ENCODE measurements at regions not wholly inside any gene's neighbourhood (a gene's known extent, or its start where the extent isn't known, plus 50 kb on each side); places are given as distances from the start of the nearest gene placed in this dataset.

GRCh38 chr13:79056706-79057105 is 349.3 kb downstream of the RBM26 start:
- Histone ChIP-seq H3K27ac (ENCODE audit: low read depth, low read length) (no peak overlapping the region), H3K36me3 (ENCODE audit: control insufficient read depth in 5 of 5, insufficient read depth in 5 of 5, low read length in 5 of 5) (no peaks in the 10 kb centered on the region), H3K27me3 (ENCODE audit: control insufficient read depth in 5 of 5, insufficient read depth in 4 of 5, low read length in 5 of 5) (no peaks in the 10 kb centered on the region), H3K4me1 (ENCODE audit: control insufficient read depth in 5 of 5, insufficient read depth in 5 of 5, low read length in 5 of 5) (no peaks in the 10 kb centered on the region), H3K9me3 (ENCODE audit: control insufficient read depth in 5 of 5, low read length in 5 of 5) (no peaks in the 10 kb centered on the region), H3K4me3 (ENCODE audit: low read depth in 1 of 5, low read length in 5 of 5) (no peak overlapping the region), H3K9ac (ENCODE audit: low read length in 5 of 5) (no peak overlapping the region)

GRCh38 chr13:79051472-79051871 is 354.6 kb downstream of the RBM26 start:
- Histone ChIP-seq H3K4me3 (ENCODE audit: low read depth in 1 of 5, low read length in 5 of 5) (no peak overlapping the region), H3K27me3 (ENCODE audit: control insufficient read depth in 5 of 5, insufficient read depth in 4 of 5, low read length in 5 of 5) (no peaks in the 10 kb centered on the region), H3K9ac (ENCODE audit: low read length in 5 of 5) (no peak overlapping the region), H3K4me1 (ENCODE audit: control insufficient read depth in 5 of 5, insufficient read depth in 5 of 5, low read length in 5 of 5) (no peaks in the 10 kb centered on the region), H3K36me3 (ENCODE audit: control insufficient read depth in 5 of 5, insufficient read depth in 5 of 5, low read length in 5 of 5) (no peaks in the 10 kb centered on the region), H3K9me3 (ENCODE audit: control insufficient read depth in 5 of 5, low read length in 5 of 5) (peaks cover 0 to 4% (median 0%) of the 10 kb centered on the region in 5 donors), H3K27ac (ENCODE audit: low read depth, low read length) (no peak overlapping the region)

GRCh38 chr13:79044415-79044814 is 361.6 kb downstream of the RBM26 start:
- Histone ChIP-seq H3K4me3 (ENCODE audit: low read depth in 1 of 5, low read length in 5 of 5) (no peak overlapping the region), H3K27ac (ENCODE audit: low read depth, low read length) (no peak overlapping the region), H3K36me3 (ENCODE audit: control insufficient read depth in 5 of 5, insufficient read depth in 5 of 5, low read length in 5 of 5) (no peaks in the 10 kb centered on the region), H3K27me3 (ENCODE audit: control insufficient read depth in 5 of 5, insufficient read depth in 4 of 5, low read length in 5 of 5) (no peaks in the 10 kb centered on the region), H3K9ac (ENCODE audit: low read length in 5 of 5) (no peak overlapping the region), H3K9me3 (ENCODE audit: control insufficient read depth in 5 of 5, low read length in 5 of 5) (no peaks in the 10 kb centered on the region), H3K4me1 (ENCODE audit: control insufficient read depth in 5 of 5, insufficient read depth in 5 of 5, low read length in 5 of 5) (no peaks in the 10 kb centered on the region)

DNA sequence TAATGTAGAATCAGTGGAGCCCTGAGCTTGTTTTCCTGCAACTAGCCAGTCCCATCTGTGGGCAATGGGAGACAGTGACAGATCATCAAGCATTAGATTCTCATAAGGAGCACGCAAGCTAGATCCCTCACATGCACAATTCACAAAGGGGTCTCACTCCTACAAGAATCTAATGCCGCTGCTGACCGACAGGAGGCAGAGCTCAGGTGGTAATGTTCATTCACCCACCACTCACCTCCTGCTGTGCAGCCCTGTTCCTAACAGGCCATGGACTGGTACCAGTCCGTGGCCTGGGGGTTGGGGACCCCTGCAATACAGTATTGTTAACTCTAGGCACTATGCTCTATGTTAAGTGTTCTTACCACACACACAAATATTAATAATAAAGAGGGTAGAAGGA is 362.8 kb downstream of the RBM26 start:
- no peaks in the 10 kb centered on the region for H3K4me1 ChIP-seq (ENCODE audit: control insufficient read depth in 5 of 5, insufficient read depth in 5 of 5, low read length in 5 of 5)

GRCh38 chr13:79037197-79037596 is 368.9 kb downstream of the RBM26 start:
- Histone ChIP-seq H3K9ac (ENCODE audit: low read length in 5 of 5) (no peak overlapping the region), H3K4me1 (ENCODE audit: control insufficient read depth in 5 of 5, insufficient read depth in 5 of 5, low read length in 5 of 5) (no peaks in the 10 kb centered on the region), H3K27ac (ENCODE audit: low read depth, low read length) (no peak overlapping the region), H3K27me3 (ENCODE audit: control insufficient read depth in 5 of 5, insufficient read depth in 4 of 5, low read length in 5 of 5) (peaks cover 0 to 2% (median 0%) of the 10 kb centered on the region in 5 donors), H3K9me3 (ENCODE audit: control insufficient read depth in 5 of 5, low read length in 5 of 5) (peaks cover 0 to 2% (median 0%) of the 10 kb centered on the region in 5 donors), H3K4me3 (ENCODE audit: low read depth in 1 of 5, low read length in 5 of 5) (no peak overlapping the region), H3K36me3 (ENCODE audit: control insufficient read depth in 5 of 5, insufficient read depth in 5 of 5, low read length in 5 of 5) (no peaks in the 10 kb centered on the region)

More for the DNA sequence above, 362.8 kb downstream of the RBM26 start:
- H3K27me3 ChIP-seq (ENCODE audit: control insufficient read depth in 5 of 5, insufficient read depth in 4 of 5, low read length in 5 of 5) = no peaks in the 10 kb centered on the region
- no peaks in the 10 kb centered on the region for H3K36me3 ChIP-seq (ENCODE audit: control insufficient read depth in 5 of 5, insufficient read depth in 5 of 5, low read length in 5 of 5)
- peaks cover 0 to 2% (median 0%) of the 10 kb centered on the region in 5 donors for H3K9me3 ChIP-seq (ENCODE audit: control insufficient read depth in 5 of 5, low read length in 5 of 5)
- H3K4me3 ChIP-seq (ENCODE audit: low read depth in 1 of 5, low read length in 5 of 5) = no peak overlapping the region
- no peak overlapping the region for H3K27ac ChIP-seq (ENCODE audit: low read depth, low read length)
- H3K9ac ChIP-seq (ENCODE audit: low read length in 5 of 5) = no peak overlapping the region

GRCh38 chr13:79034341-79034740 is 371.7 kb downstream of the RBM26 start:
- peaks cover 0 to 2% (median 0%) of the 10 kb centered on the region in 5 donors for H3K27me3 ChIP-seq (ENCODE audit: control insufficient read depth in 5 of 5, insufficient read depth in 4 of 5, low read length in 5 of 5)
- H3K4me1 ChIP-seq (ENCODE audit: control insufficient read depth in 5 of 5, insufficient read depth in 5 of 5, low read length in 5 of 5) = no peaks in the 10 kb centered on the region
- H3K4me3 ChIP-seq (ENCODE audit: low read depth in 1 of 5, low read length in 5 of 5) = no peak overlapping the region
- H3K27ac ChIP-seq (ENCODE audit: low read depth, low read length) = no peak overlapping the region
- peaks cover 0 to 2% (median 0%) of the 10 kb centered on the region in 5 donors for H3K9me3 ChIP-seq (ENCODE audit: control insufficient read depth in 5 of 5, low read length in 5 of 5)
- H3K9ac ChIP-seq (ENCODE audit: low read length in 5 of 5) = no peak overlapping the region
- H3K36me3 ChIP-seq (ENCODE audit: control insufficient read depth in 5 of 5, insufficient read depth in 5 of 5, low read length in 5 of 5) = no peaks in the 10 kb centered on the region

DNA sequence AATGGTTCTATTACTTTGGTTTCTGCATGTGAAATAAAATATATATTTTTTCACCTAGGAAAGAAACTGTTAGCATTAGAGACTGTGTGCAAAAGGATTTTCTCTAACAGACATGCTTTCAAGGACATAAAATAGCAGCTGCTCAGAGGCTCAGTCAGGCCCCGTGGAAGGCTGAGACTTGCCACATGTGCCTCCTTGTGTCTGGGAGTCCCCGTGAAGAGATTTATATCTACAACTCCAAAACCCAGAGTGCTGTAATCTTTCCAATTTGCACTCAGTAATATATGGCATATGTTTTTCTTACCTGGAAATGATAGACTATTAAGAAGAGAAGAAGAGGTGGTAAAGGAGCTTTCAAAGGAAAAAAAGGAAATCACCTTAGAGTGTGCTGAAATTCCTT is 371.6 kb upstream of the OBI1 start:
- Histone ChIP-seq H3K9ac (ENCODE audit: low read length in 5 of 5) (no peak overlapping the region), H3K36me3 (ENCODE audit: control insufficient read depth in 5 of 5, insufficient read depth in 5 of 5, low read length in 5 of 5) (no peaks in the 10 kb centered on the region), H3K27ac (ENCODE audit: low read depth, low read length) (no peak overlapping the region), H3K9me3 (ENCODE audit: control insufficient read depth in 5 of 5, low read length in 5 of 5) (no peaks in the 10 kb centered on the region), H3K27me3 (ENCODE audit: control insufficient read depth in 5 of 5, insufficient read depth in 4 of 5, low read length in 5 of 5) (peaks cover 0 to 2% (median 0%) of the 10 kb centered on the region in 5 donors), H3K4me1 (ENCODE audit: control insufficient read depth in 5 of 5, insufficient read depth in 5 of 5, low read length in 5 of 5) (no peaks in the 10 kb centered on the region), H3K4me3 (ENCODE audit: low read depth in 1 of 5, low read length in 5 of 5) (no peak overlapping the region)

GRCh38 chr13:79018166-79018565 is 359.2 kb upstream of the OBI1 start:
- Histone ChIP-seq H3K9ac (ENCODE audit: low read length in 5 of 5) (no peak overlapping the region), H3K27me3 (ENCODE audit: control insufficient read depth in 5 of 5, insufficient read depth in 4 of 5, low read length in 5 of 5) (no peaks in the 10 kb centered on the region), H3K9me3 (ENCODE audit: control insufficient read depth in 5 of 5, low read length in 5 of 5) (peaks cover 5 to 24% (median 19%) of the 10 kb centered on the region in 5 donors), H3K4me1 (ENCODE audit: control insufficient read depth in 5 of 5, insufficient read depth in 5 of 5, low read length in 5 of 5) (no peaks in the 10 kb centered on the region), H3K27ac (ENCODE audit: low read depth, low read length) (no peak overlapping the region), H3K36me3 (ENCODE audit: control insufficient read depth in 5 of 5, insufficient read depth in 5 of 5, low read length in 5 of 5) (no peaks in the 10 kb centered on the region), H3K4me3 (ENCODE audit: low read depth in 1 of 5, low read length in 5 of 5) (peak overlapping the region in 1 of 5 donors; percentile 12)

- Histone ChIP-seq H3K27ac (ENCODE audit: low read depth, low read length) (no peak overlapping the region), H3K36me3 (ENCODE audit: control insufficient read depth in 5 of 5, insufficient read depth in 5 of 5, low read length in 5 of 5) (no peaks in the 10 kb centered on the region), H3K4me3 (ENCODE audit: low read depth in 1 of 5, low read length in 5 of 5) (no peak overlapping the region), H3K9ac (ENCODE audit: low read length in 5 of 5) (no peak overlapping the region), H3K4me1 (ENCODE audit: control insufficient read depth in 5 of 5, insufficient read depth in 5 of 5, low read length in 5 of 5) (no peaks in the 10 kb centered on the region), H3K27me3 (ENCODE audit: control insufficient read depth in 5 of 5, insufficient read depth in 4 of 5, low read length in 5 of 5) (no peaks in the 10 kb centered on the region), H3K9me3 (ENCODE audit: control insufficient read depth in 5 of 5, low read length in 5 of 5) (peaks cover 0 to 4% (median 0%) of the 10 kb centered on the region in 5 donors)
These were observed 352.2 kb upstream of the OBI1 start for GRCh38 chr13:79011179-79011578.

- H3K9me3 ChIP-seq (ENCODE audit: control insufficient read depth in 5 of 5, low read length in 5 of 5) = no peaks in the 10 kb centered on the region
- no peaks in the 10 kb centered on the region for H3K36me3 ChIP-seq (ENCODE audit: control insufficient read depth in 5 of 5, insufficient read depth in 5 of 5, low read length in 5 of 5)
- H3K27me3 ChIP-seq (ENCODE audit: control insufficient read depth in 5 of 5, insufficient read depth in 4 of 5, low read length in 5 of 5) = no peaks in the 10 kb centered on the region
- no peaks in the 10 kb centered on the region for H3K4me1 ChIP-seq (ENCODE audit: control insufficient read depth in 5 of 5, insufficient read depth in 5 of 5, low read length in 5 of 5)
- no peak overlapping the region for H3K4me3 ChIP-seq (ENCODE audit: low read depth in 1 of 5, low read length in 5 of 5)
- H3K27ac ChIP-seq (ENCODE audit: low read depth, low read length) = no peak overlapping the region
- no peak overlapping the region for H3K9ac ChIP-seq (ENCODE audit: low read length in 5 of 5)
These were observed 345.3 kb upstream of the OBI1 start for GRCh38 chr13:79003989-79004898.
